Psoas muscle (tissue), 7 donors: ENCODE measurements at regions not wholly inside any gene's neighbourhood (a gene's known extent, or its start where the extent isn't known, plus 50 kb on each side); places are given as distances from the start of the nearest gene placed in this dataset.
"Not testable (repeated sequence)": the region's sequence is repeated elsewhere in the genome, so short reads cannot be mapped to it uniquely, and the experiment has no call there.

Experiments used
- ATAC-seq, 4 donors: fragments of 200-7000 bp; cut with Tn5 transposase; one replicate each; pipeline ENCODE4 v1.9.1; 2020; ENCODE audit warnings: moderate library complexity in 3 of 4, mild to moderate bottlenecking in 2 of 4
- DNase-seq, 2 donors: peaks; one replicate each; pipeline ENCODE4 v3.0.0-alpha.2; 2020
- H3K27ac ChIP-seq: fragments of 200-600 bp; one replicate; pipeline ENCODE4 v1.8.0; 2022
- H3K27me3 ChIP-seq, 3 donors: fragments of 200-600 bp in 1 of 3; one replicate each; pipeline versions ENCODE4 v1.6.1 to v1.8.0; 2013 to 2022; ENCODE audit warnings: low read length in 2 of 3, mild to moderate bottlenecking in 2 of 3, moderate library complexity in 1 of 3; ENCODE audit not compliant: insufficient read depth in 3 of 3
- H3K36me3 ChIP-seq, 2 donors: fragments of 200-600 bp in 1 of 2; one replicate each; pipeline versions ENCODE4 v1.6.1 to v1.8.0; 2013 to 2022; ENCODE audit warnings: low read depth in 1 of 2, mild to moderate bottlenecking in 1 of 2, moderate library complexity in 1 of 2; ENCODE audit not compliant: insufficient read depth in 1 of 2
- H3K4me1 ChIP-seq: fragments of 200-600 bp; one replicate; pipeline ENCODE4 v1.8.0; 2022
- H3K4me3 ChIP-seq: fragments of 200-600 bp; one replicate; pipeline ENCODE4 v1.8.0; 2022; ENCODE audit warnings: mild to moderate bottlenecking
- H3K9me3 ChIP-seq: fragments of 200-600 bp; one replicate; pipeline ENCODE4 v1.8.0; 2022
- WGBS, 3 donors: extraction: QIAGEN DNeasy Blood & Tissue Kit; methylation state at CpG; one replicate each; pipeline versions ENCODE4 v1.1.6 to v1.1.7; 2013; 5-methylcytosine and 5-hydroxymethylcytosine counted together
- intact Hi-C, 2 donors: fragments of 100-400 bp; cut with DNase I; formaldehyde crosslinking; loops; one replicate each; pipeline versions ENCODE4 v1.11.0 to v1.14.2; 2022
- TF ChIP-seq, protein P1 (sequence below): fragments of 200-600 bp; IDR thresholded peaks from one replicate; pipeline ENCODE4 v1.8.0; 2022; ENCODE audit warnings: antibody characterized with exemption
- donor health status: healthy with polysubstance abuse.
- donor health status: DM: no; HTN: no; CAD: no; lungs with moderate emphysema.
- donor health status: Bipolar disorder and iron deficiency.
- donor health status: healthy.
- donor health status: DM: yes; HTN: yes; CAD: no.
- donor health status: DM: no; HTN: no; CAD: no.
- donor health status: DM: yes; HTN: yes; CAD: no.

GRCh38 chr12:71281425-71281824, 123.6 kb upstream of the TSPAN8 start:
- Histone ChIP-seq H3K27ac (no peak overlapping the region), H3K27me3 (no peaks in the 10 kb centered on the region), H3K4me1 (no peaks in the 10 kb centered on the region), H3K36me3 (no peaks in the 10 kb centered on the region), H3K9me3 (no peaks in the 10 kb centered on the region), H3K4me3 (no peak overlapping the region)
- ATAC-seq (no peak), DNase-seq (no peak)
- 90 to 95% (median 92%) methylated on average over 2 of the region's 2 CpGs for WGBS, 3 donors
- intact Hi-C loops = no loop called here
- TF ChIP-seq, protein P1, sequence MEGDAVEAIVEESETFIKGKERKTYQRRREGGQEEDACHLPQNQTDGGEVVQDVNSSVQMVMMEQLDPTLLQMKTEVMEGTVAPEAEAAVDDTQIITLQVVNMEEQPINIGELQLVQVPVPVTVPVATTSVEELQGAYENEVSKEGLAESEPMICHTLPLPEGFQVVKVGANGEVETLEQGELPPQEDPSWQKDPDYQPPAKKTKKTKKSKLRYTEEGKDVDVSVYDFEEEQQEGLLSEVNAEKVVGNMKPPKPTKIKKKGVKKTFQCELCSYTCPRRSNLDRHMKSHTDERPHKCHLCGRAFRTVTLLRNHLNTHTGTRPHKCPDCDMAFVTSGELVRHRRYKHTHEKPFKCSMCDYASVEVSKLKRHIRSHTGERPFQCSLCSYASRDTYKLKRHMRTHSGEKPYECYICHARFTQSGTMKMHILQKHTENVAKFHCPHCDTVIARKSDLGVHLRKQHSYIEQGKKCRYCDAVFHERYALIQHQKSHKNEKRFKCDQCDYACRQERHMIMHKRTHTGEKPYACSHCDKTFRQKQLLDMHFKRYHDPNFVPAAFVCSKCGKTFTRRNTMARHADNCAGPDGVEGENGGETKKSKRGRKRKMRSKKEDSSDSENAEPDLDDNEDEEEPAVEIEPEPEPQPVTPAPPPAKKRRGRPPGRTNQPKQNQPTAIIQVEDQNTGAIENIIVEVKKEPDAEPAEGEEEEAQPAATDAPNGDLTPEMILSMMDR = no peak

- WGBS, 3 donors = 83 to 92% (median 86%) methylated on average over 1 of the region's 1 CpG
- Histone ChIP-seq H3K36me3 (no peaks in the 10 kb centered on the region), H3K4me3 (no peak overlapping the region), H3K27me3 (no peaks in the 10 kb centered on the region), H3K9me3 (no peaks in the 10 kb centered on the region), H3K4me1 (no peaks in the 10 kb centered on the region), H3K27ac (no peak overlapping the region)
- TF ChIP-seq, protein P1 = no peak
- ATAC-seq (no peak), DNase-seq (no peak)
- intact Hi-C loops = no loop called here
Observed at GRCh38 chr12:71277866-71278265, 120.1 kb upstream of the TSPAN8 start.

- ATAC-seq = no peak
- Histone ChIP-seq H3K4me1 (no peaks in the 10 kb centered on the region), H3K27ac (no peak overlapping the region), H3K36me3 (no peaks in the 10 kb centered on the region), H3K4me3 (no peak overlapping the region), H3K27me3 (no peaks in the 10 kb centered on the region), H3K9me3 (no peaks in the 10 kb centered on the region)
- DNase-seq = no peak
- intact Hi-C loops = no loop called here
- TF ChIP-seq, protein P1 = no peak
Observed at GRCh38 chr12:71276541-71276940, 118.7 kb upstream of the TSPAN8 start.

- ATAC-seq, H3K27me3 ChIP-seq, intact Hi-C loops, H3K4me3 ChIP-seq, DNase-seq, H3K36me3 ChIP-seq, H3K27ac ChIP-seq, H3K4me1 ChIP-seq, H3K9me3 ChIP-seq: not testable (repeated sequence)
- 91 to 97% (median 92%) methylated on average over 2 of the region's 2 CpGs for WGBS, 3 donors
Observed at GRCh38 chr12:71270794-71271193, 113.0 kb upstream of the TSPAN8 start.

DNA sequence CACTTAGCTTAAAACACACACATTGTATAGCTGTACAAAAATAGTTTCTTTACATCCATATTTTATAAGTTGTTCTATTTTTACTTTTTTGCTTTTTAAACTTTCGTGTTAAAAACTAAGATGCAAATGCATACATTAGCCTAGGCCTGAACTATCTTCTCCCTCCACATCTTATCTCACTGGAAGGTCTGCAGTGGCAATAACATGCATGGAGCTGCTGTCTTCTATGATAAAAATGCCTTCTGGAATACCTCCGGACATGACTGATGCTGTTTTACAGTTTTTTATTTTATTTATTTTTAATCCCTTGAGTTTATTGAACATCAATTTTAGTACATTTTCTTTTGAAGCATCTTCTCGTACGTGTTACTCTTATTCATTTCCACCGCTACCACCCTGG, 112.3 kb upstream of the TSPAN8 start:
- H3K27ac ChIP-seq = no peak overlapping the region
- H3K4me1 ChIP-seq = no peaks in the 10 kb centered on the region
- H3K4me3 ChIP-seq = no peak overlapping the region
- TF ChIP-seq, protein P1 = no peak
- no peaks in the 10 kb centered on the region for H3K9me3 ChIP-seq
- intact Hi-C loops = no loop called here
- H3K36me3 ChIP-seq = no peaks in the 10 kb centered on the region
- DNase-seq (no peak), ATAC-seq (no peak)
- 91 to 92% (median 92%) methylated on average over 5 of the region's 5 CpGs for WGBS, 3 donors
- H3K27me3 ChIP-seq = no peaks in the 10 kb centered on the region
